Suprapubic skin (tissue), 4 donors: ENCODE measurements at regions not wholly inside any gene's neighbourhood (a gene's known extent, or its start where the extent isn't known, plus 50 kb on each side); places are given as distances from the start of the nearest gene placed in this dataset.
"Not testable (repeated sequence)": the region's sequence is repeated elsewhere in the genome, so short reads cannot be mapped to it uniquely, and the experiment has no call there.

Experiments
- DNase-seq, 2 donors: peaks; one replicate each; pipeline ENCODE4 v3.0.0-alpha.2; 2019; ENCODE audit warnings: low spot score in 2 of 2
- H3K27ac ChIP-seq: fragments of 200-600 bp; sonication (generic); one replicate; pipeline ENCODE4 v1.5.1; 2019
- H3K27me3 ChIP-seq: fragments of 200-600 bp; sonication (generic); one replicate; pipeline ENCODE4 v1.5.1; 2019
- H3K36me3 ChIP-seq: fragments of 200-600 bp; sonication (generic); one replicate; pipeline ENCODE4 v1.5.1; 2019
- H3K4me1 ChIP-seq: fragments of 200-600 bp; sonication (generic); one replicate; pipeline ENCODE4 v1.5.1; 2019
- H3K4me3 ChIP-seq: fragments of 200-600 bp; sonication (generic); one replicate; pipeline ENCODE4 v1.5.1; 2019; ENCODE audit warnings: mild to moderate bottlenecking
- H3K9me3 ChIP-seq: fragments of 200-600 bp; sonication (generic); one replicate; pipeline ENCODE4 v1.5.1; 2019
- CTCF ChIP-seq, 2 donors: fragments of 200-600 bp in 1 of 2; fragments of 450-650 bp in 1 of 2; sonication (generic) in 1 of 2; IDR thresholded peaks; one replicate each; pipeline ENCODE4 v1.5.1; 2016 to 2019; ENCODE audit warnings: antibody characterized with exemption in 2 of 2, mild to moderate bottlenecking in 1 of 2, moderate library complexity in 1 of 2
- EP300 ChIP-seq: sonication (generic); formaldehyde crosslinking; IDR thresholded peaks from one replicate; pipeline ENCODE4 v1.6.1; 2017; ENCODE audit warnings: antibody characterized with exemption
- POLR2A ChIP-seq, 2 donors: fragments of 450-650 bp; IDR thresholded peaks; one replicate each; pipeline ENCODE4 v1.6.1; 2017; ENCODE audit warnings: antibody characterized with exemption in 2 of 2, mild to moderate bottlenecking in 2 of 2, moderate library complexity in 2 of 2
- POLR2AphosphoS5 ChIP-seq, 3 donors: sonication (generic); formaldehyde crosslinking; IDR thresholded peaks; one replicate each; pipeline ENCODE4 v1.6.1; 2017; ENCODE audit warnings: antibody characterized with exemption in 3 of 3
- WGBS: methylation state at CpG from one replicate; pipeline ENCODE4 v1.1.5; 2018; 5-methylcytosine and 5-hydroxymethylcytosine counted together

- H3K27ac ChIP-seq, result no peak overlapping the region
- WGBS, result 83% methylated on average over 1 of the region's 2 CpGs
- H3K4me1 ChIP-seq, result no peaks in the 10 kb centered on the region
- TF ChIP-seq CTCF (IDR thresholded peaks at IDR 0.05) (no peak), POLR2AphosphoS5 (IDR thresholded peaks at IDR 0.05) (no peak), EP300 (no peak)
- no peak for DNase-seq
- H3K27me3 ChIP-seq, result no peaks in the 10 kb centered on the region
- no peaks in the 10 kb centered on the region for H3K36me3 ChIP-seq
- H3K9me3 ChIP-seq, result no peaks in the 10 kb centered on the region
- H3K4me3 ChIP-seq, result no peak overlapping the region
Measured at GRCh38 chr3:20240154-20240883, 54.3 kb upstream of the SGO1 start.

- not testable (repeated sequence) for H3K4me3 ChIP-seq, H3K27ac ChIP-seq, H3K27me3 ChIP-seq, H3K9me3 ChIP-seq, H3K36me3 ChIP-seq, DNase-seq, H3K4me1 ChIP-seq
- WGBS, result 100% methylated on average over 3 of the region's 3 CpGs
Measured at GRCh38 chr3:20238199-20238598, 52.2 kb upstream of the SGO1 start.

- TF ChIP-seq POLR2A (IDR thresholded peaks at IDR 0.05) (no peak), CTCF (IDR thresholded peaks at IDR 0.05) (no peak), POLR2AphosphoS5 (IDR thresholded peaks at IDR 0.05) (no peak), EP300 (no peak)
- WGBS, result 49% methylated on average over 3 of the region's 3 CpGs
Measured at GRCh38 chr3:20236603-20237002, 50.6 kb upstream of the SGO1 start.

More at GRCh38 chr3:20236603-20237002, 50.6 kb upstream of the SGO1 start:
- DNase-seq, result no peak
- no peak overlapping the region for H3K27ac ChIP-seq
- H3K36me3 ChIP-seq, result no peaks in the 10 kb centered on the region
- no peak overlapping the region for H3K4me3 ChIP-seq
- no peaks in the 10 kb centered on the region for H3K9me3 ChIP-seq
- H3K4me1 ChIP-seq, result no peaks in the 10 kb centered on the region
- H3K27me3 ChIP-seq, result no peaks in the 10 kb centered on the region
